Body of pancreas (tissue), 4 donors: ENCODE measurements at regions not wholly inside any gene's neighbourhood (a gene's known extent, or its start where the extent isn't known, plus 50 kb on each side); places are given as distances from the start of the nearest gene placed in this dataset.

Experiments
- ATAC-seq: fragments of 150-250 bp; one replicate; pipeline ENCODE4 v1.9.1; 2016
- DNase-seq, 4 donors: peaks; one replicate each; pipeline ENCODE4 v3.0.0-alpha.2; 2019
- H3K27ac ChIP-seq, 4 donors: fragments of 200-600 bp; sonication (generic); 1 replicate in 3 of 4; 2 replicates in 1 of 4; pipeline versions ENCODE4 v1.5.1 to v1.6.1; 2016 to 2019; ENCODE audit warnings: mild to moderate bottlenecking in 1 of 4, mixed read lengths in 1 of 4, moderate library complexity in 1 of 4
- H3K27me3 ChIP-seq, 2 donors: fragments of 200-600 bp; sonication (generic); one replicate each; pipeline ENCODE4 v1.6.0; 2016; ENCODE audit warnings: mild to moderate bottlenecking in 1 of 2
- H3K36me3 ChIP-seq, 2 donors: fragments of 200-600 bp; sonication (generic); replicated peaks in 1 of 2; 2 replicates each; pipeline ENCODE4 v1.5.1; 2016; ENCODE audit warnings: low read depth in 2 of 2; ENCODE audit not compliant: insufficient read depth in 1 of 2
- H3K4me1 ChIP-seq: fragments of 200-600 bp; sonication (generic); one replicate; pipeline ENCODE4 v1.6.0; 2016
- H3K4me3 ChIP-seq, 2 donors: fragments of 200-600 bp; sonication (generic); 1 replicate in 1 of 2; 2 replicates in 1 of 2; pipeline ENCODE4 v1.5.1; 2016 to 2019
- H3K9me3 ChIP-seq, 3 donors: fragments of 200-600 bp; sonication (generic); 1 replicate in 2 of 3; 2 replicates in 1 of 3; pipeline ENCODE4 v1.5.1; 2016
- POLR2A ChIP-seq, 3 donors: fragments of 450-650 bp; IDR thresholded peaks; one replicate each; pipeline ENCODE4 v1.6.1; 2016; ENCODE audit warnings: antibody characterized with exemption in 3 of 3, mild to moderate bottlenecking in 2 of 3
- WGBS, 2 donors: methylation state at CpG; one replicate each; pipeline ENCODE4 v1.1.5; 2017; 5-methylcytosine and 5-hydroxymethylcytosine counted together
- intact Hi-C: fragments of 100-400 bp; cut with DNase I; formaldehyde crosslinking; loops from one replicate; pipeline ENCODE4 v1.15.1; 2023
- TF ChIP-seq, protein P1 (sequence below), 7 experiments: fragments of 450-650 bp in 4 of 7; fragments of 200-600 bp in 3 of 7; sonication (generic) in 3 of 7; IDR thresholded peaks; one replicate each; pipeline ENCODE4 v1.5.1; 2016 to 2019; ENCODE audit warnings: antibody characterized with exemption in 7 of 7

DNA sequence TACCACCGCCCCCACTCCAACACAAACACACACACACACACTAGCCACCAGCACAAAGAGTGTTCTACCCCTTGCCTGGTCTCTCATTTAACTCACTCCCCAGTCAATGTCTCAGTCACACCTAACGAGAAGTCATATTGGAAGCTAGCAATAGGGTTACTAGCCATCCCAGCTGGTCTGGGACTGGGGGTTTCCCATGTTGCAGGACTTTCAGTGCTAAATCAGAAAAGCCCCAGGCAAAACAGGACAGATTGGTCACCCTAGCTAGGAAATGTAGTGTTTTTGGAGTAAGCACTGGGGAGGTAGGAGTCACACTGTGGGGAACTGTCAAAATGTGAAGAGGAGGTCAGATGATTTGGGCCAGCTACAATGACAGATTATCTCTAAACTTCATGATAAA lies 158.1 kb downstream of the UNC5CL start:
- H3K27me3 ChIP-seq, result no peaks in the 10 kb centered on the region
- no peaks in the 10 kb centered on the region for H3K36me3 ChIP-seq
- no peak overlapping the region for H3K27ac ChIP-seq
- no peak for ATAC-seq
- TF ChIP-seq, protein P1, sequence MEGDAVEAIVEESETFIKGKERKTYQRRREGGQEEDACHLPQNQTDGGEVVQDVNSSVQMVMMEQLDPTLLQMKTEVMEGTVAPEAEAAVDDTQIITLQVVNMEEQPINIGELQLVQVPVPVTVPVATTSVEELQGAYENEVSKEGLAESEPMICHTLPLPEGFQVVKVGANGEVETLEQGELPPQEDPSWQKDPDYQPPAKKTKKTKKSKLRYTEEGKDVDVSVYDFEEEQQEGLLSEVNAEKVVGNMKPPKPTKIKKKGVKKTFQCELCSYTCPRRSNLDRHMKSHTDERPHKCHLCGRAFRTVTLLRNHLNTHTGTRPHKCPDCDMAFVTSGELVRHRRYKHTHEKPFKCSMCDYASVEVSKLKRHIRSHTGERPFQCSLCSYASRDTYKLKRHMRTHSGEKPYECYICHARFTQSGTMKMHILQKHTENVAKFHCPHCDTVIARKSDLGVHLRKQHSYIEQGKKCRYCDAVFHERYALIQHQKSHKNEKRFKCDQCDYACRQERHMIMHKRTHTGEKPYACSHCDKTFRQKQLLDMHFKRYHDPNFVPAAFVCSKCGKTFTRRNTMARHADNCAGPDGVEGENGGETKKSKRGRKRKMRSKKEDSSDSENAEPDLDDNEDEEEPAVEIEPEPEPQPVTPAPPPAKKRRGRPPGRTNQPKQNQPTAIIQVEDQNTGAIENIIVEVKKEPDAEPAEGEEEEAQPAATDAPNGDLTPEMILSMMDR (IDR thresholded peaks at IDR 0.05), result no peak
- TF ChIP-seq POLR2A (IDR thresholded peaks at IDR 0.05), result no peak
- DNase-seq, result peak in 1 of 4 donors; percentile 12
- peaks cover 20% of the 10 kb centered on the region for H3K4me1 ChIP-seq
- no peak overlapping the region for H3K4me3 ChIP-seq
- H3K9me3 ChIP-seq, result no peaks in the 10 kb centered on the region
- intact Hi-C loops, result no loop called here
- 68 to 76% methylated on average over 2 of the region's 2 CpGs for WGBS, 2 donors

DNA sequence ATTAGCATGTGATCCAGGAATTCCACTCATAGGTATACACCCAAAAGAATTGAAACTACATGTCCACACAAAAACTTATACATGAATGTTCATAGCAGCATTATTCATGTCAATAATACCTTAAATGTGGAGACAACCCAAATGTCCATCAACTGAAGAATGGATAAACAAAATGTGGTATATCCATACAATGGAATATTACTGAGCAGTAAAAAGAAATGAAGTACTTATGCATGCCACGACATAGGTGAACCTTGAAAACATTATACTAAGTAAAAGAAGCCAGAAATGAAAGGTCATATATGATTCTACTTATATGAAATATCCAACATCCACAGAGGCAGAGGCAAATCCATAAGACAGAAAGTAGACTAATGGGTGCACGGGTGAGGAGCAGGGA lies 159.9 kb downstream of the UNC5CL start:
- intact Hi-C loops, result no loop called here
- Histone ChIP-seq H3K27ac (no peak overlapping the region), H3K4me1 (peaks cover 15% of the 10 kb centered on the region), H3K4me3 (no peak overlapping the region), H3K27me3 (no peaks in the 10 kb centered on the region), H3K36me3 (no peaks in the 10 kb centered on the region), H3K9me3 (no peaks in the 10 kb centered on the region)
- no peak for DNase-seq
- 93 to 98% methylated on average over 2 of the region's 2 CpGs for WGBS, 2 donors
- ATAC-seq, result no peak
- no peak for TF ChIP-seq POLR2A (IDR thresholded peaks at IDR 0.05)
- TF ChIP-seq, protein P1 (IDR thresholded peaks at IDR 0.05), result no peak

DNA sequence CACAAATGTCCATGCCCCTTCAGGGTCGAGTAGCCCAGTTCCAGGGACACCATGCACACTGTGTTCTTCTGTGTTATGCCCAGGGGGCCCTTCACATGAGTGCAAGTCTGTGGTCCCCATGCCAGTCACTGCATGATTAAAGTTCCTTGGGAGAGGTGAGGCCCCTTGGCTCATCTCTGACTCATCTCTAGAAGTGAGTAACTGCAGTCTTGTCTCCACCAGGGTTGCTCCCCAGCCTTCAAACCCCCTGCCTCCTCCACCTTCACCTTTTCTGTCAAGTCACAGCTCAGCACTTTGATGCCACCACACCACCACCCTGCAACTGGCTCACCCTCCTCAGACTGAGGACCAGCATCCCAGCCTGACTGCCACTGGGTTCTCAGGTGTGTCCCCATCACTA lies 161.7 kb downstream of the UNC5CL start:
- 53 to 100% methylated on average over 1 of the region's 1 CpG for WGBS, 2 donors
- TF ChIP-seq, protein P1 (IDR thresholded peaks at IDR 0.05), result no peak
- Histone ChIP-seq H3K36me3 (no peaks in the 10 kb centered on the region), H3K27me3 (no peaks in the 10 kb centered on the region), H3K4me3 (no peak overlapping the region), H3K4me1 (peaks cover 11% of the 10 kb centered on the region), H3K27ac (no peak overlapping the region), H3K9me3 (no peaks in the 10 kb centered on the region)
- no peak for DNase-seq
- intact Hi-C loops, result no loop called here
- no peak for ATAC-seq

DNA sequence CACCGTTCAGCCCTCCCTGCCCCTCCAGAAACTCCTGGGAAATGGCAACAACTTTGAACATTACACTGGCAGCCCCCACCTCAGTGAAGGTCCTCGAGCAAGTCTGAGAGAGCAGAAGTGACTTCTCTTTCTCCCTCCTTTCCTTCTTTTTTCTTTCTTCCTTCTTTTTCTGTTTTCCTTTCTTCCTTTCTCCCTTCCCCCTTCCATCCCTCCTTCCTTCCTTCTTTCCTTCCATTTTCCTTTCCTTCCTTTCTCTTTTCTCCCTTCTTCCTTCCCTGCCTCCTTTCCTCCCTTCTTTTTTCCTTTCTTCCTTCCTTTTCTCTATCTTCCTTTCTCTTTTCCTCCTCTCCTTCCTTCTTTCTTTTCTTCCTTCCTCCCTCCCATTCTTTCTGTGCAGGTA lies 162.7 kb downstream of the UNC5CL start:
- DNase-seq (no peak), ATAC-seq (no peak)
- H3K4me1 ChIP-seq, result peaks cover under 1% of the 10 kb centered on the region
- no peaks in the 10 kb centered on the region for H3K27me3 ChIP-seq
- TF ChIP-seq POLR2A (IDR thresholded peaks at IDR 0.05), result no peak
- TF ChIP-seq, protein P1 (IDR thresholded peaks at IDR 0.05), result no peak
- H3K27ac ChIP-seq, result no peak overlapping the region
- 85 to 87% methylated on average over 2 of the region's 2 CpGs for WGBS, 2 donors
- H3K9me3 ChIP-seq, result no peaks in the 10 kb centered on the region
- intact Hi-C loops, result no loop called here
- H3K4me3 ChIP-seq, result no peak overlapping the region
- no peaks in the 10 kb centered on the region for H3K36me3 ChIP-seq

DNA sequence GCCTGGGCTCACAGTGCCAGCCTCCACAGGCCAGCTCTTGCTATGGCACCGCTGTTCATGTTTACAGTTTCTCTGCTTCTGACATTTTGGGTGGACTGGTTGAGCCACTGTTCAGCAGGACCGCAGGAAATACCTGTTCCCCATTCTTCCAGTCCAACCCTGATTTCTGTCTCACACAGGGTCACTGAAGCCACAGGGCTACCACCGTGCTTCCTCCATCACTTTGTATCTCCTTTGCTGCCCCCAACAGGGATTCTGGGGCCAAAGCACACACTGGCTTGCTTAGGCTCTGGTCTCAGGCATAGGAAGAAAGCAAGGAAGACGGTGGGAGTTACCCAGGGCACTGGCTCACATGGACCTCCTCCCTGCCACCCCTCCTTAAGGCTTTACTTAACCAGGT lies 164.5 kb downstream of the UNC5CL start:
- no peaks in the 10 kb centered on the region for H3K27me3 ChIP-seq
- intact Hi-C loops, result no loop called here
- no peaks in the 10 kb centered on the region for H3K4me1 ChIP-seq
- ATAC-seq, result no peak
- H3K36me3 ChIP-seq, result no peaks in the 10 kb centered on the region
- H3K27ac ChIP-seq, result no peak overlapping the region
- 67 to 86% methylated on average over 3 to 4 of the region's 4 CpGs for WGBS, 2 donors
- H3K9me3 ChIP-seq, result no peaks in the 10 kb centered on the region
- no peak for DNase-seq
- no peak for TF ChIP-seq POLR2A (IDR thresholded peaks at IDR 0.05)
- TF ChIP-seq, protein P1 (IDR thresholded peaks at IDR 0.05), result no peak
- H3K4me3 ChIP-seq, result no peak overlapping the region
